Neutrophil (primary cell): ENCODE measurements at regions not wholly inside any gene's neighbourhood (a gene's known extent, or its start where the extent isn't known, plus 50 kb on each side); places are given as distances from the start of the nearest gene placed in this dataset.

Experiments used
- H3K27ac ChIP-seq: fragments of 200-600 bp; sonication (generic); 2 replicates; pipeline ENCODE4 v1.5.1; 2016; ENCODE audit warnings: mild to moderate bottlenecking, moderate library complexity
- H3K27me3 ChIP-seq: fragments of 200-600 bp; sonication (generic); 2 replicates; pipeline ENCODE4 v1.6.0; 2016; ENCODE audit warnings: mild to moderate bottlenecking
- H3K36me3 ChIP-seq: fragments of 200-600 bp; sonication (generic); 2 replicates; pipeline ENCODE4 v1.5.1; 2017
- H3K4me1 ChIP-seq, 2 experiments: fragments of 200-600 bp in 1 of 2; sonication (generic) in 1 of 2; 1 replicate in 1 of 2; 2 replicates in 1 of 2; pipeline versions ENCODE4 v1.5.1 to v1.6.1; 2013 to 2016; ENCODE audit warnings: low read depth in 1 of 2, low read length in 1 of 2, mild to moderate bottlenecking in 1 of 2, moderate library complexity in 1 of 2; ENCODE audit not compliant: control insufficient read depth in 1 of 2, insufficient read depth in 1 of 2
- H3K4me3 ChIP-seq, 2 experiments: fragments of 200-600 bp in 1 of 2; sonication (generic) in 1 of 2; 1 replicate in 1 of 2; 2 replicates in 1 of 2; pipeline ENCODE4 v1.5.1; 2013 to 2016; ENCODE audit warnings: low read depth in 1 of 2, low read length in 1 of 2, mild to moderate bottlenecking in 1 of 2, moderate library complexity in 1 of 2
- H3K9me3 ChIP-seq: fragments of 200-600 bp; sonication (generic); 2 replicates; pipeline ENCODE4 v1.5.1; 2016
- CTCF ChIP-seq: fragments of 200-600 bp; sonication (generic); IDR thresholded peaks from 2 replicates; pipeline ENCODE4 v1.5.1; 2016; ENCODE audit warnings: antibody characterized with exemption

- H3K4me1 ChIP-seq, result no peaks in the 10 kb centered on the region
- no peak overlapping the region for H3K4me3 ChIP-seq
- no peak overlapping the region for H3K27ac ChIP-seq
- no peak for TF ChIP-seq CTCF
- H3K36me3 ChIP-seq, result no peaks in the 10 kb centered on the region
- H3K9me3 ChIP-seq, result no peaks in the 10 kb centered on the region
- H3K27me3 ChIP-seq, result no peaks in the 10 kb centered on the region
These were observed 88.5 kb upstream of the COL5A2 start for GRCh38 chr2:189267925-189268579.

GRCh38 chr2:189268763-189269162, 89.2 kb upstream of the COL5A2 start:
- H3K4me3 ChIP-seq, result no peak overlapping the region
- H3K4me1 ChIP-seq, result no peaks in the 10 kb centered on the region
- TF ChIP-seq CTCF, result no peak
- H3K27me3 ChIP-seq, result no peaks in the 10 kb centered on the region
- H3K36me3 ChIP-seq, result no peaks in the 10 kb centered on the region
- no peaks in the 10 kb centered on the region for H3K9me3 ChIP-seq
- no peak overlapping the region for H3K27ac ChIP-seq

GRCh38 chr2:189273734-189274133, 94.2 kb upstream of the COL5A2 start:
- no peak overlapping the region for H3K27ac ChIP-seq

GRCh38 chr2:189274361-189274760, 94.8 kb upstream of the COL5A2 start:
- Histone ChIP-seq H3K4me1 (no peaks in the 10 kb centered on the region), H3K9me3 (no peaks in the 10 kb centered on the region), H3K36me3 (no peaks in the 10 kb centered on the region), H3K27ac (no peak overlapping the region), H3K27me3 (no peaks in the 10 kb centered on the region), H3K4me3 (no peak overlapping the region)
- no peak for TF ChIP-seq CTCF

More at GRCh38 chr2:189273734-189274133, 94.2 kb upstream of the COL5A2 start:
- Histone ChIP-seq H3K36me3 (no peaks in the 10 kb centered on the region), H3K9me3 (no peaks in the 10 kb centered on the region), H3K4me3 (no peak overlapping the region), H3K27me3 (no peaks in the 10 kb centered on the region), H3K4me1 (no peaks in the 10 kb centered on the region)
- no peak for TF ChIP-seq CTCF

GRCh38 chr2:189276277-189276676, 96.7 kb upstream of the COL5A2 start:
- Histone ChIP-seq H3K27me3 (no peaks in the 10 kb centered on the region), H3K27ac (no peak overlapping the region), H3K4me3 (no peak overlapping the region), H3K9me3 (no peaks in the 10 kb centered on the region), H3K36me3 (no peaks in the 10 kb centered on the region), H3K4me1 (no peaks in the 10 kb centered on the region)
- no peak for TF ChIP-seq CTCF
